Omental fat pad (tissue), 3 donors: ENCODE measurements at regions not wholly inside any gene's neighbourhood (a gene's known extent, or its start where the extent isn't known, plus 50 kb on each side); places are given as distances from the start of the nearest gene placed in this dataset.

ENCODE experiments used
- ATAC-seq: fragments of 150-250 bp; one replicate; pipeline ENCODE4 v1.9.1; 2016; ENCODE audit warnings: mild to moderate bottlenecking, moderate library complexity; ENCODE audit not compliant: low FRiP score
- DNase-seq: peaks from one replicate; pipeline ENCODE4 v3.0.0-alpha.2; 2019; ENCODE audit warnings: low spot score
- CTCF ChIP-seq, 3 donors: fragments of 450-650 bp; IDR thresholded peaks; one replicate each; pipeline ENCODE4 v1.5.1; 2016 to 2017; ENCODE audit warnings: antibody characterized with exemption in 3 of 3, mild to moderate bottlenecking in 3 of 3, moderate library complexity in 2 of 3

DNA sequence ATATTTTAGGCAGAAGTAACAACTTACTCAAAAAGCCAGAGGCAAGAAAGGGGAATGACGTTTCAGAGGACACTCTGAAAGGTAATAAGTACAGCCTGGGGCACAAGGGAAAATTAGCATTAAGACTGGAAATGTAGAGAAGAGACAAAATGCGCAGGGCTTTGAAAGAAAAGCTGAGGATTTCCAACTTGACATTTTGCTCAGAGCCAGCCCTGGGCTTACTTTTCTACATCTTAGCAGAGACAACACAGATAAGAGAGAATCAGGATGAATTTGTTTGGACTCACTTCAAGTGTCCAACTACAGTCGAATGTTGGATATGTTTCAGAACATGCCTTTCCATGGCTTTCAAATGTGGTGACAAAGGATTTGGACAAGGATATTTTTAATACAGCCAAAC, 808.9 kb upstream of the LUZP2 start:
- no peak for TF ChIP-seq CTCF (IDR thresholded peaks at IDR 0.05)
- ATAC-seq: no peak
- DNase-seq: no peak

DNA sequence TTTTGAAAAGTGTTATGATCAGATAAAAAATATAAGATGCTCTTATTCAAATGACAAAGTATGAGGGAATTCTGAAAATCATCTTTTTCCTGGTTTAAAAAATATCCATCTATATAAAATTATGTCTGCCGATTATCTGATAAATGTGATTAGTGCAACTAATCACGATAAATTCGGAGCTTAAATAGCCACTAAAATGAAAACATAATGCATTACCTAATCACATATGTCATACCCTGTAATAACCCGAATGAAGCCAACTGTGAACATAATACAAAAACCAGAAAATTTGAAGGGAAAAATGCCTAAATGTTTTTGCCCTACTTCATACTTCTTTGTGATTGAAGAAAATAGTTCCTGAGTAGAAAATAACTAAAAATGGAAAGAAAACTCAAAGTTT, 808.4 kb upstream of the LUZP2 start:
- TF ChIP-seq CTCF (IDR thresholded peaks at IDR 0.05): no peak
- no peak for DNase-seq
- no peak for ATAC-seq

- TF ChIP-seq CTCF (IDR thresholded peaks at IDR 0.05): no peak
- DNase-seq: no peak
Measured at GRCh38 chr11:23688835-23689234, 808.0 kb upstream of the LUZP2 start.

DNA sequence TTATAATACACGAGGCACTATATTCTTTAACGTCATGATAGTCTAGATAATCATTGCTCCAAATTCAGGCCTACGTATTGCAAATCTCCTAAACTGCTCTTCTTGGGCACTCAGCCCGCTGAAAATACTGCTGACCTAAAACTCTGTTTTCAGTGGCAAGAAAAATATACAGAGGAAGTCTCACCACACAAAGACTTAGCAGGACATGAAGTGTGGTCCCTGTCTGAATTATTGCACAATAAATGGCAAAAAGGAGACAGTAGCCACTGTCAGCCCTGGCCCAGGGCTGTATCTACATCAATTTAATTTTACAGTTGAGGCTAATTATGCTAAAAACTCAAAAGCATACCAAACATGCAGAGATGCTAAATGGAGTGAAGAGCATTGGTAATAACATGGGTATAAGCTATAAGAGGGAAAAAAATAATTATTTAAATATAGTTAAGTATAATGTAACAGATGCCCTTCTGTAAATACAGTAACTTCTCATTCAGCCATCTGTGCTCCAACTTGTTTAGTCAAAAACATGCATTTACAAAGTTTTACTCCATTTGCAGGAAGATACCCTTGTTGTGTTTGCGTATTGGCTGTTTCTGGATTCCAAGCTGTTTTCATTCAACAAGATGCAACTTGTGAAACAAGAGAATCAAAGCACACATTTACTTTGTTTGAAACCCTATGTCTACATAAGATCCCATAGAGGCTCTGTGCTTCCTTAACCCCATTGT, 800.0 kb upstream of the LUZP2 start:
- DNase-seq (no peak), ATAC-seq (no peak)
- no peak for TF ChIP-seq CTCF (IDR thresholded peaks at IDR 0.05)

More at GRCh38 chr11:23688835-23689234, 808.0 kb upstream of the LUZP2 start:
- no peak for ATAC-seq

DNA sequence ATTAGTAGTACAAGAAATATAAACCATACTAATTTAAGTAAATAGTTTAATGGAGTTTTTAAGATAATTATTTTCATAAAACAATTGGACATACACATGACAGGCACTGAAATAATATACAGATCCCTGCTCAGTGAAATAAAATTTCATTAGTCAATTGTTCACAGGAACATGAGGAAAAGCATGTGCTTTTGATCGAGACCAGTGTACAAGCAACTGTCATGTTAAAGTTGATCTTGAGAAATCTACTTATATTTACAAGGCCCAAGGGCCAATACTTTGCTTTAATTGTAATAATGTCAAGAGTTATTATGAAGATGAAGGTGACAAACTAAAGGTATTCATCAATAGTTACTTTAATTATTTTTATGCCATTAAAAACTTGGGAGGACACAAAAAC, 792.7 kb upstream of the LUZP2 start:
- ATAC-seq: no peak

GRCh38 chr11:23711981-23712380, 784.9 kb upstream of the LUZP2 start:
- TF ChIP-seq CTCF (IDR thresholded peaks at IDR 0.05): no peak
- DNase-seq (no peak), ATAC-seq (no peak)

More for the DNA sequence above, 792.7 kb upstream of the LUZP2 start:
- TF ChIP-seq CTCF (IDR thresholded peaks at IDR 0.05): no peak
- no peak for DNase-seq

DNA sequence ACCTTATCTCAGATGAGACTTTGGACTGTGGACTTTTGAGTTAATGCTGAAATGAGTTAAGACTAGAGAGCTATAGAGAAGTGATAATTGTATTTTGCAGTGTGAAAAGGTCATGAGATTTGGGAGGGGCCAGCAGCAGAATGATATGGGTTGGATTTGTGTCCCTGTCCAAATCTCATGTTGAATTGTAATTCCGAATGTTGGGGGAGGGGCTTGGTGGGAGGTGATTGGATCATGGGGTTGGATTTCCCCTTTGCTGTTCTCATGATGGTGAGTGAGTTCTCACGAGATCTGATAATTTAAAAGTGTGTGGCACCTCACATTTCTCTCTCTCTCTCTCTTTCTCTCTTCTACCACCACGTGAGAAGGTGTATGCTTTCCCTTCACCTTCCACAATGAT, 777.8 kb upstream of the LUZP2 start:
- no peak for ATAC-seq
- no peak for DNase-seq
- TF ChIP-seq CTCF (IDR thresholded peaks at IDR 0.05): no peak
